ENCODE measurements at regions not wholly inside any gene's neighbourhood (a gene's known extent, or its start where the extent isn't known, plus 50 kb on each side); places are given as distances from the start of the nearest gene placed in this dataset.

DNA sequence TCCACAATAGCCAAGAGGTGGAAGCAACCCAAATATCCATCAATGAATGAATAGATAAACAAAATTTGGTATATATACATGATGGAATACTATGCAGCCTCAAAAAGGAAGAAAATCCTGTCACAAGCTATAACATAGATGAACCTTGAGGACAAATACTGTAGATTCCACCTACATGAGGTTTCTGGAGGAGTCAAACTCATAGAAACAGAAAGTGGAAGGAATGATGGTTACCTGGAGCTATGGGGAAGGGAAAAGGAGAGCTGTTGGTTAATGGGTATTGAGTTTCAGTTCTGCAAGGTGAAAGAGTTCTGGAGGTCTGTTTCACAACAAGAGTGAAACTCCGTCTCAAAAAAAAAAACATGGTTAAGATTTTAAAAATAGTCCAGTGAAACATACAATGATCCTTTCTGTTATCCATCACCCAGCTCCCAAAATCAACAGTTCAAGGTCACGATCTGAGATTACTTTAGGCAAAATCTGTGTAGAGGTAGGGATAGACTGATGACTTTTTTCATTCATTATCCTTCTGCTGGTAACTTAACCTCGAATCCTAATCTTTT lies 80.8 kb upstream of the HNRNPU start:
- TF ChIP-seq ZFP30 (CRISPR knock-in tag; IDR thresholded peaks at IDR 0.05): no peak
- ATAC-seq: no peak

DNA sequence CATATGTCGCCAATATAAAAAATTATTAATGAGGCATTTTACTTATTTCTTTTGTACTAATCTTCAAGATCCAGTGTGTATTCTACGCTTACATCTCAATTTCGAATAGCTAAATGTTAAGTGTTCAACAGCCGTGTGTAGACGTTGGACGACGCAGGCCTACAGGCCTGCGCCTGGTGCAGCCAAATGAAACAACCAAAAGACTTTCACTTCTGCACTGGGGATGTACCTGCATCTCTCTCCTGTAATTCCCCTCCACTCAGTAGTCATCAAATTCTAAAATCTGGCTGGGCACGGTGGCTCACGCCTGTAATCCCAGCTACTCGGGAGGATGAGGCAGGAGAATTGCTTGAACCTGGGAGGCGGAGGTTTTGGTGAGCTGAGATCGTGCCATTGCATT lies 76.8 kb upstream of the HNRNPU start:
- TF ChIP-seq ARNTL (CRISPR knock-in tag; IDR thresholded peaks at IDR 0.05; ENCODE audit: borderline replicate concordance, low read depth) (no peak), ZFP3 (CRISPR knock-in tag; IDR thresholded peaks at IDR 0.05) (no peak), OSR1 (CRISPR knock-in tag; IDR thresholded peaks at IDR 0.05) (no peak), ZNF565 (CRISPR knock-in tag; conservative IDR thresholded peaks at IDR 0.05; ENCODE audit: low read depth) (no peak), GLIS3 (CRISPR knock-in tag; IDR thresholded peaks at IDR 0.05) (no peak), TCF4 (CRISPR knock-in tag; IDR thresholded peaks at IDR 0.05; ENCODE audit: borderline replicate concordance) (no peak), SNAI2 (CRISPR knock-in tag; IDR thresholded peaks at IDR 0.05) (no peak), ZC3H10 (CRISPR knock-in tag; IDR thresholded peaks at IDR 0.05) (no peak), TOX (CRISPR knock-in tag; IDR thresholded peaks at IDR 0.05; ENCODE audit: borderline replicate concordance) (no peak), BACH2 (CRISPR knock-in tag; IDR thresholded peaks at IDR 0.05; ENCODE audit: borderline replicate concordance) (no peak), RARB (CRISPR knock-in tag; IDR thresholded peaks at IDR 0.05) (no peak), ISL1 (CRISPR knock-in tag; IDR thresholded peaks at IDR 0.05) (no peak), CSDC2 (CRISPR knock-in tag; IDR thresholded peaks at IDR 0.05) (no peak), ESRRG (CRISPR knock-in tag; IDR thresholded peaks at IDR 0.05) (no peak), ZFP30 (CRISPR knock-in tag; IDR thresholded peaks at IDR 0.05) (no peak)
- TF ChIP-seq, protein P1, sequence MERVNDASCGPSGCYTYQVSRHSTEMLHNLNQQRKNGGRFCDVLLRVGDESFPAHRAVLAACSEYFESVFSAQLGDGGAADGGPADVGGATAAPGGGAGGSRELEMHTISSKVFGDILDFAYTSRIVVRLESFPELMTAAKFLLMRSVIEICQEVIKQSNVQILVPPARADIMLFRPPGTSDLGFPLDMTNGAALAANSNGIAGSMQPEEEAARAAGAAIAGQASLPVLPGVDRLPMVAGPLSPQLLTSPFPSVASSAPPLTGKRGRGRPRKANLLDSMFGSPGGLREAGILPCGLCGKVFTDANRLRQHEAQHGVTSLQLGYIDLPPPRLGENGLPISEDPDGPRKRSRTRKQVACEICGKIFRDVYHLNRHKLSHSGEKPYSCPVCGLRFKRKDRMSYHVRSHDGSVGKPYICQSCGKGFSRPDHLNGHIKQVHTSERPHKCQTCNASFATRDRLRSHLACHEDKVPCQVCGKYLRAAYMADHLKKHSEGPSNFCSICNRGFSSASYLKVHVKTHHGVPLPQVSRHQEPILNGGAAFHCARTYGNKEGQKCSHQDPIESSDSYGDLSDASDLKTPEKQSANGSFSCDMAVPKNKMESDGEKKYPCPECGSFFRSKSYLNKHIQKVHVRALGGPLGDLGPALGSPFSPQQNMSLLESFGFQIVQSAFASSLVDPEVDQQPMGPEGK (CRISPR knock-in tag; IDR thresholded peaks at IDR 0.05; ENCODE audit: borderline replicate concordance): no peak
- TF ChIP-seq, protein P2, sequence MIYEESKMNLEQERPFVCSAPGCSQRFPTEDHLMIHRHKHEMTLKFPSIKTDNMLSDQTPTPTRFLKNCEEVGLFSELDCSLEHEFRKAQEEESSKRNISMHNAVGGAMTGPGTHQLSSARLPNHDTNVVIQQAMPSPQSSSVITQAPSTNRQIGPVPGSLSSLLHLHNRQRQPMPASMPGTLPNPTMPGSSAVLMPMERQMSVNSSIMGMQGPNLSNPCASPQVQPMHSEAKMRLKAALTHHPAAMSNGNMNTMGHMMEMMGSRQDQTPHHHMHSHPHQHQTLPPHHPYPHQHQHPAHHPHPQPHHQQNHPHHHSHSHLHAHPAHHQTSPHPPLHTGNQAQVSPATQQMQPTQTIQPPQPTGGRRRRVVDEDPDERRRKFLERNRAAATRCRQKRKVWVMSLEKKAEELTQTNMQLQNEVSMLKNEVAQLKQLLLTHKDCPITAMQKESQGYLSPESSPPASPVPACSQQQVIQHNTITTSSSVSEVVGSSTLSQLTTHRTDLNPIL (CRISPR knock-in tag; IDR thresholded peaks at IDR 0.05; ENCODE audit: low read depth): no peak
- TF ChIP-seq, protein P3, sequence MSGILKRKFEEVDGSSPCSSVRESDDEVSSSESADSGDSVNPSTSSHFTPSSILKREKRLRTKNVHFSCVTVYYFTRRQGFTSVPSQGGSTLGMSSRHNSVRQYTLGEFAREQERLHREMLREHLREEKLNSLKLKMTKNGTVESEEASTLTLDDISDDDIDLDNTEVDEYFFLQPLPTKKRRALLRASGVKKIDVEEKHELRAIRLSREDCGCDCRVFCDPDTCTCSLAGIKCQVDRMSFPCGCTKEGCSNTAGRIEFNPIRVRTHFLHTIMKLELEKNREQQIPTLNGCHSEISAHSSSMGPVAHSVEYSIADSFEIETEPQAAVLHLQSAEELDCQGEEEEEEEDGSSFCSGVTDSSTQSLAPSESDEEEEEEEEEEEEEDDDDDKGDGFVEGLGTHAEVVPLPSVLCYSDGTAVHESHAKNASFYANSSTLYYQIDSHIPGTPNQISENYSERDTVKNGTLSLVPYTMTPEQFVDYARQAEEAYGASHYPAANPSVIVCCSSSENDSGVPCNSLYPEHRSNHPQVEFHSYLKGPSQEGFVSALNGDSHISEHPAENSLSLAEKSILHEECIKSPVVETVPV (CRISPR knock-in tag; IDR thresholded peaks at IDR 0.05): no peak
- ATAC-seq: no peak

DNA sequence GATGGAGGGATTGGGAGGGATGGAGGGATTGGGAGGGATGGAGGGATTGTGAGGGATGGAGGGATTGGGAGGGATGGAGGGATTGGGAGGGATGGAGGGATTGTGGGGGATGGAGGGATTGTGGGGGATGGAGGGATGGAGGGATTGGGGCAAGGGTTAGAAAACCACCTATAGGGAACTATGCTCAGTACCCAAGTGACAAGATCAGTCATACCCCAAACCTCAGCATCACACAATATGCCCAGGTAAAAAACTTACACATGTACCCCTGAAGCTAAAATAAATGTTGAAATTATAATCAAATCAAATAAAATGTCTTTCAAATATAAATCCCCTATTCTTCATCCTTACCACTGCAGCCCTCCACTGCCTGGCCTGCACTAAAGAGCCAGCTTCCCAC lies 72.8 kb upstream of the HNRNPU start:
- no peak for ATAC-seq
- TF ChIP-seq BACH2 (CRISPR knock-in tag; IDR thresholded peaks at IDR 0.05; ENCODE audit: borderline replicate concordance) (no peak), TOX (CRISPR knock-in tag; IDR thresholded peaks at IDR 0.05; ENCODE audit: borderline replicate concordance) (no peak), RARB (CRISPR knock-in tag; IDR thresholded peaks at IDR 0.05) (no peak), PPARA (CRISPR knock-in tag; IDR thresholded peaks at IDR 0.05; ENCODE audit: borderline replicate concordance) (no peak), ZFP30 (CRISPR knock-in tag; IDR thresholded peaks at IDR 0.05) (no peak), ZFP3 (CRISPR knock-in tag; IDR thresholded peaks at IDR 0.05) (no peak), ZC3H10 (CRISPR knock-in tag; IDR thresholded peaks at IDR 0.05) (no peak), ZNF8 (CRISPR knock-in tag; IDR thresholded peaks at IDR 0.05) (no peak), ZNF565 (CRISPR knock-in tag; conservative IDR thresholded peaks at IDR 0.05; ENCODE audit: low read depth) (no peak), GLIS3 (CRISPR knock-in tag; IDR thresholded peaks at IDR 0.05) (no peak), ESRRG (CRISPR knock-in tag; IDR thresholded peaks at IDR 0.05) (no peak), OSR1 (CRISPR knock-in tag; IDR thresholded peaks at IDR 0.05) (no peak)
- TF ChIP-seq, protein P4, sequence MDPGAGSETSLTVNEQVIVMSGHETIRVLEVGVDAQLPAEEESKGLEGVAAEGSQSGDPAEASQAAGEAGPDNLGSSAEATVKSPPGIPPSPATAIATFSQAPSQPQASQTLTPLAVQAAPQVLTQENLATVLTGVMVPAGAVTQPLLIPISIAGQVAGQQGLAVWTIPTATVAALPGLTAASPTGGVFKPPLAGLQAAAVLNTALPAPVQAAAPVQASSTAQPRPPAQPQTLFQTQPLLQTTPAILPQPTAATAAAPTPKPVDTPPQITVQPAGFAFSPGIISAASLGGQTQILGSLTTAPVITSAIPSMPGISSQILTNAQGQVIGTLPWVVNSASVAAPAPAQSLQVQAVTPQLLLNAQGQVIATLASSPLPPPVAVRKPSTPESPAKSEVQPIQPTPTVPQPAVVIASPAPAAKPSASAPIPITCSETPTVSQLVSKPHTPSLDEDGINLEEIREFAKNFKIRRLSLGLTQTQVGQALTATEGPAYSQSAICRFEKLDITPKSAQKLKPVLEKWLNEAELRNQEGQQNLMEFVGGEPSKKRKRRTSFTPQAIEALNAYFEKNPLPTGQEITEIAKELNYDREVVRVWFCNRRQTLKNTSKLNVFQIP (CRISPR knock-in tag; IDR thresholded peaks at IDR 0.05; ENCODE audit: borderline replicate concordance, low read depth): no peak
- TF ChIP-seq, protein P1 (CRISPR knock-in tag; IDR thresholded peaks at IDR 0.05; ENCODE audit: borderline replicate concordance): no peak
- TF ChIP-seq, protein P5, sequence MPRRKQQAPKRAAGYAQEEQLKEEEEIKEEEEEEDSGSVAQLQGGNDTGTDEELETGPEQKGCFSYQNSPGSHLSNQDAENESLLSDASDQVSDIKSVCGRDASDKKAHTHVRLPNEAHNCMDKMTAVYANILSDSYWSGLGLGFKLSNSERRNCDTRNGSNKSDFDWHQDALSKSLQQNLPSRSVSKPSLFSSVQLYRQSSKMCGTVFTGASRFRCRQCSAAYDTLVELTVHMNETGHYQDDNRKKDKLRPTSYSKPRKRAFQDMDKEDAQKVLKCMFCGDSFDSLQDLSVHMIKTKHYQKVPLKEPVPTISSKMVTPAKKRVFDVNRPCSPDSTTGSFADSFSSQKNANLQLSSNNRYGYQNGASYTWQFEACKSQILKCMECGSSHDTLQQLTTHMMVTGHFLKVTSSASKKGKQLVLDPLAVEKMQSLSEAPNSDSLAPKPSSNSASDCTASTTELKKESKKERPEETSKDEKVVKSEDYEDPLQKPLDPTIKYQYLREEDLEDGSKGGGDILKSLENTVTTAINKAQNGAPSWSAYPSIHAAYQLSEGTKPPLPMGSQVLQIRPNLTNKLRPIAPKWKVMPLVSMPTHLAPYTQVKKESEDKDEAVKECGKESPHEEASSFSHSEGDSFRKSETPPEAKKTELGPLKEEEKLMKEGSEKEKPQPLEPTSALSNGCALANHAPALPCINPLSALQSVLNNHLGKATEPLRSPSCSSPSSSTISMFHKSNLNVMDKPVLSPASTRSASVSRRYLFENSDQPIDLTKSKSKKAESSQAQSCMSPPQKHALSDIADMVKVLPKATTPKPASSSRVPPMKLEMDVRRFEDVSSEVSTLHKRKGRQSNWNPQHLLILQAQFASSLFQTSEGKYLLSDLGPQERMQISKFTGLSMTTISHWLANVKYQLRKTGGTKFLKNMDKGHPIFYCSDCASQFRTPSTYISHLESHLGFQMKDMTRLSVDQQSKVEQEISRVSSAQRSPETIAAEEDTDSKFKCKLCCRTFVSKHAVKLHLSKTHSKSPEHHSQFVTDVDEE (CRISPR knock-in tag; IDR thresholded peaks at IDR 0.05): no peak
- TF ChIP-seq, protein P3 (CRISPR knock-in tag; IDR thresholded peaks at IDR 0.05): no peak

All from SK-N-SH treated with all-trans-retinoic acid at 6 μM for 48 hours (cell line).